ENCODE measurements at regions not wholly inside any gene's neighbourhood (a gene's known extent, or its start where the extent isn't known, plus 50 kb on each side); places are given as distances from the start of the nearest gene placed in this dataset.

GRCh38 chr6:6823568-6824224, 235.2 kb downstream of the LY86 start:
- Histone ChIP-seq H3K4me1 (no peaks in the 10 kb centered on the region), H3K4me3 (ENCODE audit: low read depth, low read length) (no peak overlapping the region), H3K36me3 (no peaks in the 10 kb centered on the region), H3K27me3 (0 out of 2 replicates have a peak, but pooled peaks cover 4% of the 10 kb centered on the region), H3K9me3 (no peaks in the 10 kb centered on the region)
- DNase-seq = no peak
- TF ChIP-seq CTCF (IDR thresholded peaks at IDR 0.05; ENCODE audit: low read depth, low read length) = no peak

GRCh38 chr6:6824381-6824780, 235.9 kb downstream of the LY86 start:
- Histone ChIP-seq H3K36me3 (no peaks in the 10 kb centered on the region), H3K9me3 (no peaks in the 10 kb centered on the region), H3K27me3 (0 out of 2 replicates have a peak, but pooled peaks cover 4% of the 10 kb centered on the region), H3K4me1 (no peaks in the 10 kb centered on the region), H3K4me3 (ENCODE audit: low read depth, low read length) (no peak overlapping the region)
- no peak for DNase-seq
- TF ChIP-seq CTCF (IDR thresholded peaks at IDR 0.05; ENCODE audit: low read depth, low read length) = no peak

GRCh38 chr6:6825193-6825784, 236.8 kb downstream of the LY86 start:
- Histone ChIP-seq H3K36me3 (no peaks in the 10 kb centered on the region), H3K4me1 (no peaks in the 10 kb centered on the region)
- DNase-seq = no peak

GRCh38 chr6:6826095-6826901, 237.8 kb downstream of the LY86 start:
- Histone ChIP-seq H3K36me3 (no peaks in the 10 kb centered on the region), H3K9me3 (no peaks in the 10 kb centered on the region), H3K4me3 (ENCODE audit: low read depth, low read length) (peak overlapping the region; percentile 26), H3K27me3 (0 out of 2 replicates have a peak, but pooled peaks cover 5% of the 10 kb centered on the region), H3K4me1 (no peaks in the 10 kb centered on the region)
- no peak for TF ChIP-seq CTCF (IDR thresholded peaks at IDR 0.05; ENCODE audit: low read depth, low read length)
- peak; percentile 33 for DNase-seq

More at GRCh38 chr6:6825193-6825784, 236.8 kb downstream of the LY86 start:
- no peaks in the 10 kb centered on the region for H3K9me3 ChIP-seq
- TF ChIP-seq CTCF (IDR thresholded peaks at IDR 0.05; ENCODE audit: low read depth, low read length) = no peak
- no peak overlapping the region for H3K4me3 ChIP-seq (ENCODE audit: low read depth, low read length)
- H3K27me3 ChIP-seq = 0 out of 2 replicates have a peak, but pooled peaks cover 3% of the 10 kb centered on the region

- H3K9me3 ChIP-seq = no peaks in the 10 kb centered on the region
- H3K27me3 ChIP-seq = peaks cover 5% of the 10 kb centered on the region; the same call in 1 of the 2 replicates
- H3K36me3 ChIP-seq = no peaks in the 10 kb centered on the region
- DNase-seq = no peak
- TF ChIP-seq CTCF (IDR thresholded peaks at IDR 0.05; ENCODE audit: low read depth, low read length) = no peak
- H3K4me3 ChIP-seq (ENCODE audit: low read depth, low read length) = no peak overlapping the region
- H3K4me1 ChIP-seq = no peaks in the 10 kb centered on the region
Observed at GRCh38 chr6:6826961-6827360, 238.4 kb downstream of the LY86 start.
